Vagina (tissue), 2 donors: ENCODE measurements at regions not wholly inside any gene's neighbourhood (a gene's known extent, or its start where the extent isn't known, plus 50 kb on each side); places are given as distances from the start of the nearest gene placed in this dataset.
A peak's percentile ranks its signal among the peaks of the same experiment; 100 is the strongest.
"Not testable (repeated sequence)": the region's sequence is repeated elsewhere in the genome, so short reads cannot be mapped to it uniquely, and the experiment has no call there.

Experiments
- DNase-seq, 2 donors: peaks; one replicate each; pipeline ENCODE4 v3.0.0-alpha.2; 2017; ENCODE audit errors: extremely low spot score in 2 of 2
- H3K27ac ChIP-seq: fragments of 200-600 bp; sonication (generic); one replicate; pipeline ENCODE4 v1.5.1; 2019
- H3K27me3 ChIP-seq: fragments of 200-600 bp; sonication (generic); one replicate; pipeline ENCODE4 v1.5.1; 2019
- H3K36me3 ChIP-seq, 2 donors: fragments of 200-600 bp; sonication (generic); one replicate each; pipeline ENCODE4 v1.5.1; 2017 to 2019
- H3K4me1 ChIP-seq: fragments of 200-600 bp; sonication (generic); one replicate; pipeline ENCODE4 v1.5.1; 2019
- H3K4me3 ChIP-seq, 2 donors: fragments of 200-600 bp; sonication (generic); 1 replicate in 1 of 2; 2 replicates in 1 of 2; pipeline ENCODE4 v1.5.1; 2016 to 2019
- H3K9me3 ChIP-seq: fragments of 200-600 bp; sonication (generic); one replicate; pipeline ENCODE4 v1.5.1; 2019
- POLR2A ChIP-seq, 2 donors: fragments of 450-650 bp; IDR thresholded peaks; one replicate each; pipeline ENCODE4 v1.6.1; 2017; ENCODE audit warnings: antibody characterized with exemption in 2 of 2, mild to moderate bottlenecking in 2 of 2, moderate library complexity in 2 of 2
- POLR2AphosphoS5 ChIP-seq, 2 donors: sonication (generic); formaldehyde crosslinking; IDR thresholded peaks; one replicate each; pipeline ENCODE4 v1.9.0; 2017; ENCODE audit warnings: antibody characterized with exemption in 2 of 2, mild to moderate bottlenecking in 2 of 2, low read depth in 1 of 2; ENCODE audit not compliant: insufficient read depth in 1 of 2
- intact Hi-C: fragments of 100-400 bp; cut with DNase I; formaldehyde crosslinking; loops from one replicate; pipeline ENCODE4 v1.15.1; 2023
- TF ChIP-seq, protein P1 (sequence below), 3 experiments: fragments of 450-650 bp in 2 of 3; fragments of 200-600 bp in 1 of 3; sonication (generic) in 1 of 3; IDR thresholded peaks; one replicate each; pipeline ENCODE4 v1.5.1; 2017 to 2019; ENCODE audit warnings: antibody characterized with exemption in 3 of 3, mild to moderate bottlenecking in 2 of 3, moderate library complexity in 2 of 3

DNA sequence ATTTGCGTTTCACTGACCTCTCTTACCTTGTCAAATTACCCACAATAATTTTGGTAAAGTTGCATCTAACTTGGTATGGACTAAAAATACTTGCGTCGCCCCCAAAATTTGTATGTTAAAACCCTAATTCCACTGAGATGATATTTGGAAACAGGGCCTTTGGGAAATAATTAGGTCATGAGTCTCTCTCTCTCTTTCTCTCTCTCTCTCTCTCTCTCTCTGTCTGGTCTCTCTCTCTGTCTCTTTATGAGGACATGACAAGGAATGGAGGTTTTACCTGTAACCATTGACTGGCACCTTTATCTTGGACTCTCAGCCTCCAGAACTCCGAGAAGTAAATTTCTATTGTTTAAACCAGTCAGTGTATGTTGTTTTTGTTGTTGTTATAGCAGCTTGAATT lies 111.5 kb upstream of the BDP1 start:
- H3K27me3 ChIP-seq, H3K4me3 ChIP-seq, intact Hi-C loops, H3K36me3 ChIP-seq, H3K9me3 ChIP-seq, H3K27ac ChIP-seq, DNase-seq, H3K4me1 ChIP-seq: not testable (repeated sequence)

DNA sequence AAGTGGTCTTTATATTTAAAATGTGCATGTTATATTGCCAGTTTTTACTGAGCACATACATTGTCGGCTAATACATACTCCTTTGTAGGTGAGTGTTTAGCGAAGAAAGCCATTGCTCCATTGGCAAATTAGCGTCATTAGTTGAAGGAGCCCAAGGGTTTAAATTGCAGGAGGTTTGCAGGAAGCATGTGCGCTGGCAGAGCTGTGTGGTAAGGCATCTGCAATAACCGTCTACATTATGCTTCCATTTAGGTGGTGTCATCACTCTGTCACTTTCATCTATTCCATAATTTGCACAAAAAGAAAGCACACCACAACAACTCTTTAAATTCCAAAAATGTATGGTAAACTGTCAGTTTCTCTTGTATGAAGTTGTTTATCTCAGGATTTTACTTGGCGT lies 82.8 kb upstream of the BDP1 start:
- H3K9me3 ChIP-seq, H3K4me3 ChIP-seq, H3K4me1 ChIP-seq, H3K27ac ChIP-seq, DNase-seq, intact Hi-C loops, H3K27me3 ChIP-seq, H3K36me3 ChIP-seq: not testable (repeated sequence)

DNA sequence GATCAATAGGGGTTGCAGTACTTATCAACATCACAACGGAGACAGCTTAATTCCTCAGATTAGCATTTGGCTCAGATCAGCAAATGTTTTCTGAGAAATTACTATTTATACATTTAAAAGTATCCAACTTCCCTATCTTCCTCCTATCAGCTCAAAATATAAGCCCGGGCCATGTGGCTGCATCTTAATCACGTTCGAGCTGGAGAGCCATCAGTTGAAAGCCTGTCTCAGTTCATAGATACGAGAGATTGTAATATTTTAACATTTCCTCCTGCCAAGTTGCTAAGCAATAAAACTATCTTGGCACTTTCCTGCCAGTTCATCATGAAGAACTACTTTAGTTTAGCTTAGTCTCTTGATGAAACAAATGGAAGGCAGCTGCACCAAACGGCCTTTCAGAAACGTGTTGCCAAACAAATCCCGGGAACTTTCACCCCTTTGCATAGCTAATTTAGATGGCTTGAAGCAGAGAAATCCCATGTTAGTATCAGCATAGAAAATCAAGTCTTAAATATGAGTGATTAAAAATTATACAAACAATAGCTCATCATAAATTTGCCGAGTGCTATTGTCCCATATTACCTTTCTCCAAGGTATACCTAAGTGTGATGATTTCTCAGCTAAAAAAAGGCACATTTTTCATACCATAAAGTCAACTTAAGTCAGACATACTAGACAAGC lies 82.3 kb upstream of the BDP1 start:
- H3K9me3 ChIP-seq, H3K27me3 ChIP-seq, H3K4me1 ChIP-seq, H3K4me3 ChIP-seq, H3K36me3 ChIP-seq, DNase-seq, intact Hi-C loops, H3K27ac ChIP-seq: not testable (repeated sequence)

DNA sequence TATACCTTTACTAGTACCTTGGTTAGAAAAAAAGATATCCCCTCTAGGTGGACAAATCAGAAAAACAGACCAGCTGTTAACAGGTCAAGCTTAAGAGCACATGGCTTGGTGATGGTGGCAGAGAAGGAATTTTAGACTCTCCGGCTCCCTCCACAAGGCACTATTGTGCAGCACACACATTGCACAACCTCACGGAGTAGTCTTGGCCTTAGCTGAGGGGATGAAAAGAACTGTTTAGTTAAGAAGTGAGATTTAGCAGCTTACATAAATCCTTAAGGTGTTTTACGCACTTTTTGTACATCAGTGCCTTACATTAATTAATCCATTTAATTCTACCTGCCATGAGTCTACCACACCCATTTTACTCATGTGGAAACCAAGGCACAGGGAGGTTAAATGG lies 71.2 kb upstream of the BDP1 start:
- H3K36me3 ChIP-seq, intact Hi-C loops, H3K9me3 ChIP-seq, H3K27ac ChIP-seq, H3K4me3 ChIP-seq, H3K4me1 ChIP-seq, H3K27me3 ChIP-seq, DNase-seq: not testable (repeated sequence)

DNA sequence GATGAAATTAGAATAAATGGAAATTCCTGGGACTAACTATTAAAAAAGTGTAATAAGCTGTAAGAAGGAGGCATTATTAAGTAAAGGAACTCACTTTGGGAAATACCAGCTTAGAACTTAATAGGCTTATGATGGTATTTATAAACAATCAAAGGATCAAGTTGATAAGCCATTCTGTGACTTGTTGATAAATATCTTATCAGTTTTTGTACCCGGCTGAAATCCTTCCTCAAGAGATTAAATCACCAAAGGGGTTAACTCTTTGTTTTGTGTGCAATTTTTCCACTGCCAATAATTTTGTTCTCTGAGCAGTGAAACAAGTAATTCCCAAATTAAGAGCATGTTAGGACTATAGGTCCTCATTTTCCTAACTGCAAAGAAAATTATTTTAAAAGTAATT lies 70.7 kb upstream of the BDP1 start:
- intact Hi-C loops, result no loop called here
- TF ChIP-seq, protein P1, sequence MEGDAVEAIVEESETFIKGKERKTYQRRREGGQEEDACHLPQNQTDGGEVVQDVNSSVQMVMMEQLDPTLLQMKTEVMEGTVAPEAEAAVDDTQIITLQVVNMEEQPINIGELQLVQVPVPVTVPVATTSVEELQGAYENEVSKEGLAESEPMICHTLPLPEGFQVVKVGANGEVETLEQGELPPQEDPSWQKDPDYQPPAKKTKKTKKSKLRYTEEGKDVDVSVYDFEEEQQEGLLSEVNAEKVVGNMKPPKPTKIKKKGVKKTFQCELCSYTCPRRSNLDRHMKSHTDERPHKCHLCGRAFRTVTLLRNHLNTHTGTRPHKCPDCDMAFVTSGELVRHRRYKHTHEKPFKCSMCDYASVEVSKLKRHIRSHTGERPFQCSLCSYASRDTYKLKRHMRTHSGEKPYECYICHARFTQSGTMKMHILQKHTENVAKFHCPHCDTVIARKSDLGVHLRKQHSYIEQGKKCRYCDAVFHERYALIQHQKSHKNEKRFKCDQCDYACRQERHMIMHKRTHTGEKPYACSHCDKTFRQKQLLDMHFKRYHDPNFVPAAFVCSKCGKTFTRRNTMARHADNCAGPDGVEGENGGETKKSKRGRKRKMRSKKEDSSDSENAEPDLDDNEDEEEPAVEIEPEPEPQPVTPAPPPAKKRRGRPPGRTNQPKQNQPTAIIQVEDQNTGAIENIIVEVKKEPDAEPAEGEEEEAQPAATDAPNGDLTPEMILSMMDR (IDR thresholded peaks at IDR 0.05), result no peak
- no peak for TF ChIP-seq POLR2A (IDR thresholded peaks at IDR 0.05)
- no peak for TF ChIP-seq POLR2AphosphoS5 (IDR thresholded peaks at IDR 0.05; ENCODE audit: insufficient read depth in 1 of 2, low read depth in 1 of 2)

DNA sequence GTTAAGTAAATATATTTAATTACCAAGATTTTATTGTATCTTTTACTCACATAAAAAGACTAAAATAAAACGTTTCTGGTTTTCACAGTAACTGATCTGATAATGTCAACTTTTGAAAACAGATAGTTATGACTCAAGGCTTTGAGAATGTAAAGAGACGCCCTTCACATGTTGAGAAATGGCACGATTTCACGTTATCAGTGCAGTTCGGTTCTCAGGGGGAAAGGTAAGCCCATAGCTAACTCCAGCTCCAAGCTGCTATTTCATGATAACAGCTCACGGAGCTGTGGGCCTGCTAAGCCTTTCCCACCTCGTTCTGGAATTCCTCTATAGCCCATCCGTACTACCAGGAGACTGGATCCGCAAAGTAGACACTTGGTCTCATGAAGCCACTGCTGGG lies 70.2 kb upstream of the BDP1 start:
- DNase-seq, H3K27ac ChIP-seq, H3K9me3 ChIP-seq, H3K36me3 ChIP-seq, H3K4me1 ChIP-seq, intact Hi-C loops, H3K27me3 ChIP-seq, H3K4me3 ChIP-seq: not testable (repeated sequence)

More for the DNA sequence above, 70.7 kb upstream of the BDP1 start:
- Histone ChIP-seq H3K27ac (no peak overlapping the region), H3K4me3 (no peak overlapping the region), H3K9me3 (no peaks in the 10 kb centered on the region), H3K36me3 (no peaks in the 10 kb centered on the region), H3K27me3 (no peaks in the 10 kb centered on the region), H3K4me1 (no peaks in the 10 kb centered on the region)
- DNase-seq, result no peak

DNA sequence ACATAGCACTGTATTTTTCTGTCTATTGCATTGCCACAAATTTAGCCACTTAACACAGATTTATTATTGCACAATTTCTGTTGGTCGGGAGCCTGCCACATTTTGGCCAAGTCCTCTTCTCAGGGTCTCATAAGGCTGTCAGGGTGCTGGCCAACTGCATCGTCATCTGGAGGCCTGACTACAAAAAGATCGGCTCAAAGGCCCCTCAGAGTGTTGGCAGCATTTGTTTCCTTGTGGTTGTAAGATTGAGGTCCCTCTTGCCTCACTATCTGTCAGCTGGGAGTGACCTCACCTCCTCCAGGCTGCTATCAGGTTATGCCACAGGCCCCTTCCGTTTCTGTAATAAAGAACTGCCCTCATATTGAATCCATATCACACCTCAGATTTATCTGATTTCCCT lies 67.3 kb upstream of the BDP1 start:
- DNase-seq, result peak in 1 of 2 donors; percentile 81
- H3K9me3 ChIP-seq, H3K36me3 ChIP-seq, H3K27me3 ChIP-seq, H3K27ac ChIP-seq, H3K4me1 ChIP-seq, intact Hi-C loops, H3K4me3 ChIP-seq: not testable (repeated sequence)

DNA sequence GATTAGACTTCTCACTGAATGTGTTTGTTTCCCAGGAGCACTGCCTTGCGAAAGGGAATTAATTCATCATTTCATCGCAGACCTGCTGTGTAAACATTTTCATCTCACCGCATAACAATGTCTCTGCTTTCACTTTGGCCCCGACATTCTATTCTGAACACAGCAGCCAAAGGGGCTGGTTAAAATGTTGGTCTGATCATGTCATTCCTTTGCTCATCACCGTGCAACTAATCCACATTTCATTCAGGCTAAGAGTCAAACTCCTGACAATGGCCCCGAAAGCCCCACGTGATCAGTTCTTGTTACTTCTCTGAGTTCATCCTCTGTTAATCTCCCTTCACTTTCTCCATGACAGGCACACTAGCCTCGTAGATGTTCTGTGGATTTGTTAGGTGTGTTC lies 57.1 kb upstream of the BDP1 start:
- DNase-seq, intact Hi-C loops, H3K4me3 ChIP-seq, H3K27ac ChIP-seq, H3K9me3 ChIP-seq, H3K4me1 ChIP-seq, H3K36me3 ChIP-seq, H3K27me3 ChIP-seq: not testable (repeated sequence)

DNA sequence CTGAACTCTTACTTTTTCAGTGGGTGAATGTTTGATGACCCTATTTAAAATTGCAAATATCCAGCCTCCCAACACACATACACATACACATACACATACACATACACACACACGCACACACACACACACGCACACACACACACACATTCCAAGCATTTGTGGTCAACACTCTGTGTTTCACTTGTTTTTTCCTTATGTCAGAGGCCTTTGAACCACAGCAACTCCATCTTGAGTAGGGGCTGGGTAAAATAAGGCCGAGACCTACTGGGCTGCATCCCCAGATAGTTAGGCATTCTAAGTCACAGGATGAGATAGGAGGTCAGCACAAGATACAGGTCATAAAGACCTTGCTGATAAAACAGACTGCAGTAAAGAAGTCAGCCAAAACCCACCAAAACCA lies 56.6 kb upstream of the BDP1 start:
- H3K36me3 ChIP-seq, H3K9me3 ChIP-seq, DNase-seq, intact Hi-C loops, H3K27me3 ChIP-seq, H3K27ac ChIP-seq, H3K4me3 ChIP-seq, H3K4me1 ChIP-seq: not testable (repeated sequence)

DNA sequence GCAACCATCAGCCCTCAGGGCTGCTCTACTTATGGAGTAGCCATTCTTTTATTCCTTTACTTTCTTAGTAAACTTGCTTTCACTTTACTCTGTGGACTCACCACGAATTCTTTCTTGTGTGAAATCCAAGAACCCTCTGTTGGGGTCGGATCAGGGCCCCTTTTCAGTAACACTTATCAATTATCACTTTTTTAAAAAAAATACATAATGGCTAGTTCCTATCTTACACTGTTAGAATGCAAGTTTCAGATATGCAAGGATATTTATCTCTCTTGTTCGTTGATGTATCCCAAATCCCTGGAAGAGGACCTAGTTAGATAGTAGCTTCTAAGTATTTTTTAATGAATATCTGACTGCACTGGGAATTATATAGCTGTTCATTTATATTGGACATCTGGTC lies 56.0 kb upstream of the BDP1 start:
- H3K9me3 ChIP-seq, DNase-seq, H3K27ac ChIP-seq, H3K27me3 ChIP-seq, H3K4me1 ChIP-seq, intact Hi-C loops, H3K36me3 ChIP-seq, H3K4me3 ChIP-seq: not testable (repeated sequence)

DNA sequence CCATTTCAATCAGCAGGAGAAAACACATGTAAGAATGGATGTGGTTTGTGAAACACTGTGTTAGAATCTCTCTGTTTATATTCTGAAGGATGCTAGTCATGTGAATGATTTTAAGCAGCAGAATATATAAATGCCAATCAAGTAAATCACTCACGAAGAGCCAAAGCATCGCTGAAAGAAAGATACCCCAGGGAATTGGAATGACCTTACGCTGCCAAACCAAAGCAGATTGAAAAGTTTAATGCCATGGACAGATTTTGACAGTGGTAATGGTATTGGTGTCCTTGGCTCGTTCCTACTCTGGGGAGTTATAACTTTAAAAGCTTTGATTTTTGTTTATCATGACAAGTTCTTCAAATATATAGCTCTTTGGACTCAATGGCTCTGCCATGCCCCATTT lies 54.8 kb upstream of the BDP1 start:
- H3K4me3 ChIP-seq, H3K36me3 ChIP-seq, H3K4me1 ChIP-seq, H3K27ac ChIP-seq, intact Hi-C loops, H3K27me3 ChIP-seq, H3K9me3 ChIP-seq, DNase-seq: not testable (repeated sequence)

DNA sequence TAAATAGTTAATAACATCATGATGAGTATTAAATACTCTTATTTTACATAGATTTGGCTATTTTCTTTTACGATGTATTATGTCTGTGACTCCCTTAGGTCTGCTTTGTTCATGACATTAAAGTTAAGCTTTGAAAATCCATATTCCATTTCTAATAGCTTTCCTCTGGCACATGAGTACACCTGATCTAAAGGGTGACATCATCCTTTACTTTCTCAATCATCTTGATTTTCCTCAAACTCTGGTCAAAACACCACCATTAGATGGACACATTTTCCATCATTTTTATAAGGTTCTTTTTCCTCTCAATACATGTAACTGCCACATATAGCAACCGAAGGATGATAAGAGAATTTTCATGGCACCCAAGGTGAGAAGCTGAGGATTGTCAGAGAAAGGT lies 54.3 kb upstream of the BDP1 start:
- intact Hi-C loops, H3K27me3 ChIP-seq, H3K36me3 ChIP-seq, H3K4me3 ChIP-seq, DNase-seq, H3K4me1 ChIP-seq, H3K27ac ChIP-seq, H3K9me3 ChIP-seq: not testable (repeated sequence)

DNA sequence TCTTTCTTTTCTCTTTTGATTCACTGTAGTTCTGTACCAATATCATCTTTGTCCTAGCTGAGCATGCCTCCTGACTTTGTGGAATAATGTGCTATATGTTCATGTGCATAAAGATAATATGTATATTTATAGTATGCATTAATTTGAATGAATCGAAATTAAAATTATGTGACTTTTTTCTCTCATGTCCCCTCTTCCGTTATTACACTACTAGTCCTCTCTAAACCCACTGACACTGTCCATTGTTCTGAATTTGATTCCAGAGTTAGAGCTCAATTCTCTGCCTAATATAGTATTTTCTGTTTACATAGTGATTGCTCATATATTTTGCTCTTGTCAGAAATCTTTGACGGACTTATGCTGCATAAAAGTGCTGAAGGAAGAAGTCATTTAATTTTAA lies 53.9 kb upstream of the BDP1 start:
- intact Hi-C loops, H3K27ac ChIP-seq, H3K4me1 ChIP-seq, H3K36me3 ChIP-seq, H3K9me3 ChIP-seq, DNase-seq, H3K27me3 ChIP-seq, H3K4me3 ChIP-seq: not testable (repeated sequence)
